ENCODE measurements at regions not wholly inside any gene's neighbourhood (a gene's known extent, or its start where the extent isn't known, plus 50 kb on each side); places are given as distances from the start of the nearest gene placed in this dataset.

GRCh38 chr3:69542089-69542804, 156.4 kb upstream of the FRMD4B start:
- TF ChIP-seq CTCF (conservative IDR thresholded peaks at IDR 0.05), result no peak
- TF ChIP-seq ZFX (IDR thresholded peaks at IDR 0.05), result no peak

Measured in C4-2B (cell line).